ENCODE measurements at regions not wholly inside any gene's neighbourhood (a gene's known extent, or its start where the extent isn't known, plus 50 kb on each side); places are given as distances from the start of the nearest gene placed in this dataset.

DNA sequence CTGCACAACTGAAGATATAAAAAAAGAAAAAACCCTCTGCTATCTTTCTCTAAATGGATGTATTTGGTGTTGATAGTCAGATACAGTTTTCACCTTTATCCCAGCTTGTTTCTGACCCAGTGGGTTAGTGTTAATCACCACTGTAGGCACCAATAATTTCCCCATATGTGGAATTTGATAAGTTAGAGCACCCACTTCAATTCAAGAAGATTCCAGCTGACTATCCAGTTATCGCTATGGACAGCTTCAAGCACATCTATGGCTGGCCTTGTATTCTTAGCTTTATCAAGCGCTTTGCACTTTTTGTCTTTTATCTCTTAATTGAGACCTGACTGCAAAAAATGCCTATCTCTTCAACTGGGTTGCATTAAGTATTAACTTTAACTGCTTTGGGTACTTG is 200.4 kb downstream of the NR4A2 start:
- no peak overlapping the region for H3K27ac ChIP-seq
- 93 to 96% methylated on average over 2 of the region's 2 CpGs for WGBS, 2 donors
- no peak overlapping the region for H3K4me3 ChIP-seq
- H3K27me3 ChIP-seq: no peaks in the 10 kb centered on the region
- no peaks in the 10 kb centered on the region for H3K4me1 ChIP-seq
- no peak for TF ChIP-seq CTCF (IDR thresholded peaks at IDR 0.05)
- no peak for TF ChIP-seq POLR2A (IDR thresholded peaks at IDR 0.05)
- no peaks in the 10 kb centered on the region for H3K36me3 ChIP-seq
- no peaks in the 10 kb centered on the region for H3K9me3 ChIP-seq
- intact Hi-C loops (cut with DNase I): no loop called here
- no peak for DNase-seq

DNA sequence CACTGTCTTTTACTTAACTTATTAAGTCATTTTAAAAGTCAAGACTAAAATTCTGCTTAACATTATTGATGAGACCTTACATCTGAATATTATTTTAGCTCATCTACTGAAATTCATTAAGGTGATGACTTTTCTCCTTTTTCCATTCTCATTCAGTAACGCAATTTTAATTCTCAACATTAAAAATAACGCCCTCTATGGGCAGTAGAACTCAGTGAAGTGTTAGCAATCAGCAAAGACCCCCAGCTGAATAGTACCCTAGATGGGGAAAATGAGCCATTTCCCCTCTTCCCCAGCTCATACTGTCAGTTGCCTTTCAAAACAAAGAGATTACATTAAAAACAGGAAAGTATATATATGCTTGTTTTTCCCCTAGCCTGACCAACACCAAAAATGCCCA is 203.3 kb downstream of the NR4A2 start:
- no peak for DNase-seq
- Histone ChIP-seq H3K36me3 (no peaks in the 10 kb centered on the region), H3K4me1 (no peaks in the 10 kb centered on the region), H3K27me3 (no peaks in the 10 kb centered on the region), H3K9me3 (no peaks in the 10 kb centered on the region), H3K27ac (no peak overlapping the region), H3K4me3 (no peak overlapping the region)
- 62 to 69% methylated on average over 2 of the region's 2 CpGs for WGBS, 2 donors
- intact Hi-C loops (cut with DNase I): no loop called here
- TF ChIP-seq POLR2A (IDR thresholded peaks at IDR 0.05) (no peak), CTCF (IDR thresholded peaks at IDR 0.05) (no peak)

DNA sequence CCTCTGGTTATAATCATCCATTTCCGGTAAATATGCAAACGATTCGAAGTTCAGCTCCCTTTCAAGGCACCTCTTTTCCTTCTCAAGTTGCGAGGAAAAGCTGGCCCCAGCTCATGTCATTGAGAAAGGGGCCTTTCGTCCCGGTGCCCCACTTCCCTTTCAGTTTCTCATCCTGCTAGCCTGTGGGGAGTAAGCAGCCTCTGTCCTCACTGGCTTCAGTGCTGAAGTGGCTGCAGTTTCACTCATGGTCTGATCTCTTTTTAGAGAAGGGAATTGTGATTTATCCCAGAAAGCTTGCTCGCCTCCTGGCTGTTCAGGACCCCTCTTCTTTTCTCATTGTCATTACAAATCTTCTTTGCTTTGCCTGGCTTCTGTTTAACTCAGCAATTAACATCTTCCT is 207.5 kb downstream of the NR4A2 start:
- Histone ChIP-seq H3K4me3 (no peak overlapping the region), H3K27me3 (no peaks in the 10 kb centered on the region), H3K9me3 (no peaks in the 10 kb centered on the region), H3K27ac (no peak overlapping the region), H3K36me3 (no peaks in the 10 kb centered on the region), H3K4me1 (no peaks in the 10 kb centered on the region)
- TF ChIP-seq POLR2A (IDR thresholded peaks at IDR 0.05) (no peak), CTCF (IDR thresholded peaks at IDR 0.05) (no peak)
- 72 to 75% methylated on average over 7 of the region's 7 CpGs for WGBS, 2 donors
- DNase-seq: no peak
- intact Hi-C loops (cut with DNase I): no loop called here

DNA sequence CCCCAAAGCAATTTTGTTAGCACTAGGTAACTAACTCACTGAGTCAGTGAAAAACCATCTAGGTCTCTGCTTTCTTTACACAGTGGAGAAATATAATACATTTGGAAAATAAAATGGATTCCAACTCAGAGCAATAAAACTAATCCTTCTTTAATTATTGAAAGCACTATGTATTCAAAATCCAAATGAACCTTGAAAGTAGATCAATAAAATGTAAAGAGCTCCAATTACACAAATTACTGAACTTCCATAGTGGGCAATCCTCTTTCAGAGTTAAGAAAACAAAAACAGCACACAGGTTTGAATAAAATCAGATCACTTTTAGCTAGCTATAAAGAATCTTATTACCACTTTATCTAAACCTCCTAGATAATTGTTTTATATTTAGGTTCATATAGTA is 208.1 kb downstream of the NR4A2 start:
- no peak for TF ChIP-seq CTCF (IDR thresholded peaks at IDR 0.05)
- TF ChIP-seq POLR2A (IDR thresholded peaks at IDR 0.05): no peak
- intact Hi-C loops (cut with DNase I): no loop called here
- no peaks in the 10 kb centered on the region for H3K27me3 ChIP-seq

DNA sequence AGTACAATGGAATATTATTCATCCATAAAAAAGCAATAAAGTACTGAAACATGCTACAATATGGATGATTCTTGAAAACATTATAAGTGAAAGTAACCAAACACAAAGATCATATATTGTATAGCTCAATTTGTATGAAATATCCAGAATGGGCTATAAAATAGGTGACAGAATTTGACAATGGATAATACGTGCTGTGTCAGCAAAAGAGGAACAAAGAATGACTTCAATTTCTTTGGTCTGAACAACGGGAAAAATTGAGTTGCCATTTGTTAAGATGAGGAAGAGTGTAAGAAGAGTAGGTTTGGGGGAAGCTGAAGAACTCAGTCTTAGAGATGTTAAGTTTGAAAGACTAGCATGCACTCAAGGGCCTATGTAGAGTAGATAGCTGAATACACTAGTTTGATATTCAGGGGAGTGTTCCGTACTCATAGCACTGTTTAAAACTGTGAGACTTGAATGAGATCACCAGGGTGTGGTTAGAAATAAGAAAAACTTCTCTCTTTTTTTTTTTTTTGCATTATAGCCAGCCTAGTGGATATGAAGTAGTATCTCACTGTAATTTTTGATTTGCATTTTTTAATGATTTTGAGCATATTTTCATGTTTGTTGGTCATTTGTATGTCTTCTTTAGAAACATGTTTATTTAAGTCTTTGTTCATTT is 213.6 kb downstream of the NR4A2 start:
- DNase-seq: no peak
- intact Hi-C loops (cut with DNase I): no loop called here
- peaks cover 2 to 33% (median 6%) of the 10 kb centered on the region in 3 donors for H3K4me1 ChIP-seq
- H3K27me3 ChIP-seq: no peaks in the 10 kb centered on the region
- no peaks in the 10 kb centered on the region for H3K9me3 ChIP-seq
- WGBS, 2 donors: 68 to 81% methylated on average over 3 of the region's 3 CpGs
- peak overlapping the region in 2 of 4 donors; percentile 28 to 44 for H3K27ac ChIP-seq
- H3K4me3 ChIP-seq: no peak overlapping the region
- no peaks in the 10 kb centered on the region for H3K36me3 ChIP-seq
- TF ChIP-seq POLR2A (IDR thresholded peaks at IDR 0.05) (no peak), CTCF (IDR thresholded peaks at IDR 0.05) (peak in 1 of 6 experiments; percentile 34)

More for the DNA sequence above, 208.1 kb downstream of the NR4A2 start:
- no peak for DNase-seq
- H3K36me3 ChIP-seq: no peaks in the 10 kb centered on the region
- no peaks in the 10 kb centered on the region for H3K9me3 ChIP-seq
- no peak overlapping the region for H3K27ac ChIP-seq
- no peak overlapping the region for H3K4me3 ChIP-seq
- H3K4me1 ChIP-seq: no peaks in the 10 kb centered on the region
